HG02884 (cell line): ENCODE measurements at regions not wholly inside any gene's neighbourhood (a gene's known extent, or its start where the extent isn't known, plus 50 kb on each side); places are given as distances from the start of the nearest gene placed in this dataset.
"Not testable (repeated sequence)": the region's sequence is repeated elsewhere in the genome, so short reads cannot be mapped to it uniquely, and the experiment has no call there.

Experiments used
- ATAC-seq: cut with Tn5 transposase; IDR thresholded peaks from one replicate; pipeline ENCODE4 v1.9.1; 2021; ENCODE audit warnings: mild to moderate bottlenecking, moderate library complexity; ENCODE audit not compliant: unreplicated experiment

DNA sequence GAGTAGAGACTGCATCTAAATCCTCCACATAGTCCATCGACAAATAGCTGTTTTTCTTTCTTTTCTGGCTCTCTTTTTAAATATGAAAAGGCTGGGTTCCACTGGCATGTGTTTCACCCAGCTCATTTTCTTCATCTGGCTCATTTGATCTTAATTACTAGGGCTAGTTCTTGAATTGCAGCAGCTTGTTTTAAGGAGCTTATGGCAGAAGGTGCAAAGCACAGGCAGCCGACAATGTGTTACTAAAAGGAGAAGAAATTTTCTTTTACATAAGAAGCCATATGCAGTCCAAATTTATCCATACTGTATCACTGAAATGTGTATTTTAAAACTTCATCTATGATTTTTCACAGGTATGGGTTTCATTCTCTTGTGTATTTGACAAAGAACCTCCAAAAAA, 205.6 kb upstream of the PTER start:
- ATAC-seq: no peak

DNA sequence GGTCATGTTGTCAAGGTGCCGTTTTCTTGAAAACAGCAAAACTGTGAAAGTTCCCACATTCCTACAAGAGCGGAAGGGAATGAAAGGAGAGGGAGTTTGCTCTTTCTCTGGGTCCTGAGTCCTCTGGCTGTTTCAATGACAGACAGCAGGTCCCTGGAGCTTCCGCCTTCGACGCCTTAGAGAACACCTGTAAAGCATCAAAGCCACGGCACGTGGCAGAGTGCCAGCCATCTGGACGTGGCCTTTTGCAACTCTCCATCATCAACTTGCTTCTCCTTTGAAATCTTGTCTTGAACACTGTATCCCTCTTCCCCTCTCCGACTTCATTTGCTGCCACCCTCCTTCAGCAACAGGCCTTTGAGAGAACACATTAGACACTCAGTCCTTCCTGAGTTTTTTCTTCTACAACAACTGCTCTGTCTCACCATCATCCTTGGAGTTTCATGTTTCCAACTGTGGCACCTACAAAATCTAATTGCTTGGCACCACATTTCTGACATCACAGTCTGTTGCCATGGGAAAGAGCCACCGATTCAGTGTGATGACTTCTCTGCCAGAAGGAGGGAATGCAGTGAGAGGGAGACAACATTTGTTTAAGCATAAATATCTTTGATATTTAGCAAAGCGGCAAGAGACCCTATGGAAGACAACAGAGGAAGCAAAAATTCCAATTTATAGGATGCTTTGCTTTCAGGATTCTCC, 204.9 kb upstream of the PTER start:
- no peak for ATAC-seq

- ATAC-seq: no peak
Observed at GRCh38 chr10:16232441-16232840, 204.4 kb upstream of the PTER start.

DNA sequence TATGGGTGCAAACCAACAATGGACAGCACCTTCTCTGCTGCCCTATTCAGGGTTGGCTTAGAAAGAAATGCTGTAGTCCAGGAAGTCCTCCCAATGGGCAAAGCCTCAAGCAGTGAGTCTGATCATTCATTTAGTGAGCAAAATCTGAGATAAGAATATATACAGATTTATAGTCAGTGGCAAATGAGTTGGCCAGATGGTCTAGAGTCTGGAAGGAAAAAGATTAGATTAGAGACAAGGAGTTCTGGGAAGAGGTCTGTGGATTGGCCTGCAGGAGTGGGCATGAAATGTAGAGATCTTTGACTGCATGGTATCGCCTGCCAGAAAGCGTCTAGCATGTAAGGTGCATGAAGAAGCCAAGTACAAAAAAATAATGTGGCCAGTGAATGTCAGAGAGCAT, 201.9 kb upstream of the PTER start:
- no peak for ATAC-seq

DNA sequence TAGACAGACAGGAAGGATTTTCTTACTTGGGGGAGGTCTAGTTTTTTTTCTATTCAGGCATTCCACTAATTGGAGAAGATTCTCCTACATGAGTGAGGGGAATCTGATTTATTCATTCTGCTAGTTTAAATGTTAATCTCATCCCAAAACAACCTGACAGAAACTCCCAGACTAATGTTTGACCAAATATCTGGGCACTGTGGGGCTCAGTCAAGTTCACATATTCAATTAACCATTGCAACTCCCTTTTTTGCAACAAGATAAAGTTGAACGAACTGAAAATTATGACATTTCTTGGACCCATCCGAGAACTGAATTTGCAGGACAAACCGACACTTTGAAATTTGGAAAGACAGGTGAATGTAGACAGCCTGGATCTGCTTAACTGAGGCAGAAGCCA, 194.4 kb upstream of the PTER start:
- ATAC-seq: no peak

GRCh38 chr10:16242859-16243613, 193.8 kb upstream of the PTER start:
- no peak for ATAC-seq

DNA sequence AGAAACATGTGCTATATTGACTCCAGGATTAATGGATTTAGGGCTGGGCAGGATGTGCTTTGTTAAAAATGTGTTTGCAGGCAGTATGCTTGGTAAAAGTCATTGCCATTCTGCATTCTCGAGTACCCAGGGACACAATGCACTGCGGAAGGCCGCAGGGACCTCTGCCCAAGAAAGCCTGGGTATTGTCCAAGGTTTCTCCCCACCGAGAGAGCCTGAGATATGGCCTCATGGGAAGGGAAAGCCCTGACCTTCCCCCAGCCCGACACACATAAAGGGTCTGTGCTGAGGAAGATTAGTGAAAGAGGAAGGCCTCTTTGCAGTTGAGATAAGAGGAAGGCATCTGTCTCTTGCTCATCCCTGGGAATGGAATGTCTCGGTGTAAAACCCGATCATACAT, 186.7 kb upstream of the PTER start:
- not testable (repeated sequence) for ATAC-seq

- no peak for ATAC-seq
Observed at GRCh38 chr10:16256336-16256735, 180.5 kb upstream of the PTER start.

DNA sequence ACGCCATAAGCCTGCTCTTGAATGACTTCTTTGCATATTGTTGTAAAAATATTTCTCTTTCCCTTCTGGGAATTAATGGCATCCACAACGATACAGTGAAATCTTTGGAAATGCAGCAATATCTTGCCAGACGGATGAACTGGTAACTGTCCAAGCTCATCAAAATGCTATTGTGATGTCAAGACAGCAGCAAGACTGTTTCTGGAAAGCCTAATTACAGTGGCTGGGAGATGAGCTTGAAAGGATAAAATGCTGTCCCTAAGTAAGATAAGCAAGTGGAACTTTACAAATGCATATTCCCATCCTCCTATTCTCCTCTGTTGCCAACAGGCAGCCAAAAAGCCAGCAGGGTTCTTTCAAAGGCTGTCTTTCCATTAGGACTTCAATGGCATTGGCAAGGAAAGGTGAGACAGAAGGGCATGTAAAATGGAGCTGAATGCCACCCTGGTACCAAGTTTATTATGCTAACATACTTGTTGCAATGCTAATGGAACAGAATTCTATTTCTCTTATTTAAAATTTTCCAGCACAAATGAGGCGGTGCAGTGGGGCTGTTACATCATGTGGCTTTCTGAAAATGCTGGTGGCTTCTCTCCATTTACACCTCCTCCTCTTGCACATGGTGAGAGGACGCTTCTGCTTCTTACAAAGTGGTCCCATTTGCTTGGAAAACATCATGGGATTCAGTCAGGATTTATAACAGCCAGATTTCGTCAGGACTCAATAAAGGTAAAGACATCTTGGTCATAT, 178.3 kb upstream of the PTER start:
- no peak for ATAC-seq

GRCh38 chr10:16259726-16260125, 177.1 kb upstream of the PTER start:
- no peak for ATAC-seq

- no peak for ATAC-seq
Observed at GRCh38 chr10:16260388-16260787, 176.4 kb upstream of the PTER start.

DNA sequence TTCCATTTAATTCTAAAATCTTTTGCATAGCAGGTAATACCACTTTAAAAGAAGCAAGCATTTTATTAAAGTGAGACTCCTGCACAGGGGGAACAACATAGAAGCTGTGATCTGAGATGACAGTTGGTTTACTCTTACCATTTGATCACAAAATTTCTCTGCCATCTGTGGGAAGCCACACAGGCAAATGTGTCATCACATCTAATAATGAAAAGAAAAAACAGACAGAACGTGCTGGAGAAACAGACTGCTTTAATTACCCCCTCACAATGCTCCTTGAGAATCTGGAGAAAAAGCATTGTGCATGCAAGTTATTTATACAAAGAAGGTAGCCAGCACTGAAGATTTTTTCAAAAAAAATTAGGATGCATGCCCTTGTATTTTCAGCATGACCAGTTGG, 165.2 kb upstream of the PTER start:
- ATAC-seq: no peak

DNA sequence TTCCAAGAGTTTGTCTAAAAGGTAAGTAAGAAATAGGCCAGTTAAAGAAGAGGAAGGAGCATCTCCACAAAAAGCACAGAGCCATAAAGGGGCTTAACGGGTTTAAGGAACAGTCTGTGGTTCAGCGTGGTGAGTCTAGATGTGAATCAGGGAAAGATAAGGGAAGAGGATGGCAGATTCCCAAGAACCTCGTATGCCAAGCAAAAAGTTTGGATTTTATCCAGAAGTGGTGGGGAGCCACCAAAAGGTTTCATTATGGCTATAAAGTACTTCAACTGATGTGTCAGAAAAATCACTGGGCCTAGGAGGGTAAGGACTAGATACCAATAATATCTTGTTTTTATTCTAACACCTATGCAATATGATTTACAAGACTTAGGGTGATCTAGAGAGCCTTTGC, 161.9 kb upstream of the PTER start:
- no peak for ATAC-seq

GRCh38 chr10:16280595-16280994, 156.2 kb upstream of the PTER start:
- ATAC-seq: no peak

- no peak for ATAC-seq
Observed at GRCh38 chr10:16292366-16292765, 144.4 kb upstream of the PTER start.

- ATAC-seq: no peak
Observed at GRCh38 chr10:16297069-16297468, 139.7 kb upstream of the PTER start.

DNA sequence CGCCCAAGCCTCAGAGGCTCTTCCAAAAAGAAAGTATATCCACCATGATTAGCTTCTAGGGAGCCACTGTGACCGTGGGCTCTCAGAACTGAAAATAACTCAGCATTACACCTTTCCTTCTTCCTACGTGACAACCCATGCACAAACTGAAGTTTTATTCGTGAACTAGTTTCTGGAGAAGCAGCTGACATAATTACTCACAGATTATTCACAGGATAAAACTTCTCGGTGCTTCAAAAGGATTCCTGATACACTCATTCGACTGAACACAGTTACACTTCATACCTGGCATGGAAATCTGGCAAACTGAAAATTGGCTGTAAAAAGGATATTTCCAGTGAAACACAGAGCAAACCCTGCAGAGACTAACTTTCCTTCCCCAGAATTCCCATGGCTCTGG, 139.2 kb upstream of the PTER start:
- ATAC-seq: no peak

- ATAC-seq: no peak
Observed at GRCh38 chr10:16304311-16304710, 132.5 kb upstream of the PTER start.

DNA sequence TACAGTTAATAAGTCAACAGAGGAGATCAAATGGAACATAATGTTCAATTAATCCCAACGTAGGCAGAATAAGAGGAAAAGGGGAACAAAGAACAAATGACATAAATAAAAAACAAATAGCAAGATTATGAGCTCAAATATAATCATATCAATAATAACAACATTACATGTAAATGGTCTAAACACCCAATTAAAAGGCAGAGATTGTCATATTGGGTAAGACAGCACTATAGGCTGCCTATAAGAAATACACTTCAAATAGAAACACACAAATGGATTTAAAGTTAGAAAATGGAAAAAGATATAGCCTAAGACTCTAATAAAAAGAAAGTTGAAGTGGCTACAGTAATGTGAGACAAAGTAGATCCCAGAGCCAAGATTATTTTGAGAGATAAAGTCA, 126.4 kb upstream of the PTER start:
- ATAC-seq: no peak

GRCh38 chr10:16314259-16314658, 122.6 kb upstream of the PTER start:
- no peak for ATAC-seq

DNA sequence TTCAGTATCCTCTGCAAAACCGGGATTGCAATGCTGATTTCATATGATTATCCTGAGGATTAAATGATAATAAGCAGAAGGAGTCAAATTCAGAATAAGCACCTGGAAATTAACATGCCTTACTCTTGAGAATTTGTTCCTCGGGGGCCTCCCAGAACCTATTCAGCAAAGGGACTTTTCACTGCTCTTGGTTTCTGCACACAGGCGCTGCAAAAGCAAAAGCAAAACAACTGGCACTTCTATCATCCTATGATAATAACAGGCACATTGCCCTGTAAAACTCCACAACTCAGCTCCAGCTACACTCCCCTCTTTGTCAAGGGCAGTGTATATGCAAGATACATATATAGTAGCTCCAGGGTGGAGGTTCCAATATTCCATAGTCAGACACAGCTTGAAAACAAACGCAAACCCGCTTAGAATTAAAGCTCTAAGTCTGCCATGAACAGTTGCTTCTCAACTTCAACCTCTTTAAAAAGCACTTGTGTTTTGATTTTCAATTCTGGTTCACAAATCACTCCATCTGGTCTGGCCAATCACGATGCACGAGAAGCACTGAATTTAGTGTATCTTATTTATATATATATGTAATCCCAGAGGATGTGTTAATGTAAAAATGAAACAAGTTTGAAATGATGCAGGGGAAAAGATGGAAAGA, 119.9 kb upstream of the PTER start:
- ATAC-seq: no peak
